Esophagus muscularis mucosa (tissue), 4 donors: ENCODE measurements at regions not wholly inside any gene's neighbourhood (a gene's known extent, or its start where the extent isn't known, plus 50 kb on each side); places are given as distances from the start of the nearest gene placed in this dataset.
A peak's percentile ranks its signal among the peaks of the same experiment; 100 is the strongest.

Experiments used
- DNase-seq: peaks from one replicate; pipeline ENCODE4 v3.0.0-alpha.2; 2017; ENCODE audit errors: extremely low spot score
- H3K27ac ChIP-seq, 4 donors: fragments of 200-600 bp; sonication (generic); replicated peaks in 1 of 4; 1 replicate in 3 of 4; 2 replicates in 1 of 4; pipeline ENCODE4 v1.5.1; 2016 to 2019; ENCODE audit warnings: mild to moderate bottlenecking in 1 of 4
- H3K27me3 ChIP-seq, 4 donors: fragments of 200-600 bp; sonication (generic); one replicate each; pipeline versions ENCODE4 v1.5.1 to v1.6.0; 2016 to 2019
- H3K36me3 ChIP-seq, 4 donors: fragments of 200-600 bp; sonication (generic); one replicate each; pipeline ENCODE4 v1.5.1; 2016 to 2019
- H3K4me1 ChIP-seq, 4 donors: fragments of 200-600 bp; sonication (generic); one replicate each; pipeline ENCODE4 v1.5.1; 2016 to 2019
- H3K4me3 ChIP-seq, 4 donors: fragments of 200-600 bp; sonication (generic); 1 replicate in 2 of 4; 2 replicates in 2 of 4; pipeline ENCODE4 v1.5.1; 2016 to 2019; ENCODE audit warnings: mild to moderate bottlenecking in 4 of 4, moderate library complexity in 1 of 4
- H3K9me3 ChIP-seq, 4 donors: fragments of 200-600 bp; sonication (generic); 1 replicate in 3 of 4; 2 replicates in 1 of 4; pipeline ENCODE4 v1.5.1; 2016 to 2019
- CTCF ChIP-seq, 3 experiments: fragments of 200-600 bp in 2 of 3; fragments of 450-650 bp in 1 of 3; sonication (generic) in 2 of 3; IDR thresholded peaks; one replicate each; pipeline ENCODE4 v1.5.1; 2017 to 2019; ENCODE audit warnings: antibody characterized with exemption in 3 of 3, mild to moderate bottlenecking in 2 of 3, moderate library complexity in 1 of 3
- EP300 ChIP-seq: sonication (generic); formaldehyde crosslinking; IDR thresholded peaks from one replicate; pipeline ENCODE4 v1.6.1; 2017; ENCODE audit warnings: antibody characterized with exemption
- POLR2A ChIP-seq: fragments of 450-650 bp; IDR thresholded peaks from one replicate; pipeline ENCODE4 v1.6.1; 2017; ENCODE audit warnings: antibody characterized with exemption, moderate library complexity, mild to moderate bottlenecking, low read depth
- POLR2AphosphoS5 ChIP-seq, 2 donors: sonication (generic); formaldehyde crosslinking; IDR thresholded peaks; one replicate each; pipeline ENCODE4 v1.6.1; 2017; ENCODE audit warnings: antibody characterized with exemption in 2 of 2
- WGBS: methylation state at CpG from one replicate; pipeline ENCODE4 v1.1.5; 2018; 5-methylcytosine and 5-hydroxymethylcytosine counted together
- intact Hi-C: fragments of 100-400 bp; cut with DNase I; formaldehyde crosslinking; loops from one replicate; pipeline ENCODE4 v1.15.1; 2023

GRCh38 chr10:101291331-101292193 lies 62.3 kb upstream of the LBX1 start:
- Histone ChIP-seq H3K27me3 (peaks cover 0 to 100% (median 25%) of the 10 kb centered on the region in 4 donors), H3K9me3 (no peaks in the 10 kb centered on the region), H3K27ac (no peak overlapping the region), H3K36me3 (no peaks in the 10 kb centered on the region), H3K4me3 (peak overlapping the region; percentile 60 to 69 (median 62)), H3K4me1 (peaks cover 18 to 24% (median 23%) of the 10 kb centered on the region in 4 donors)
- no peak for DNase-seq
- TF ChIP-seq CTCF (IDR thresholded peaks at IDR 0.05) (peak; percentile 42 to 61 (median 60)), POLR2AphosphoS5 (IDR thresholded peaks at IDR 0.05) (no peak)
- intact Hi-C loops = loop anchor here (5.0 kb wide), 1 partner anchor 74 kb away; no protein-coding TSS in a partner anchor
- 5% methylated on average over 36 of the region's 69 CpGs for WGBS

- intact Hi-C loops = loop anchor here (5.0 kb wide), 1 partner anchor 75 kb away; no protein-coding TSS in a partner anchor
- Histone ChIP-seq H3K27me3 (peaks cover 0 to 100% (median 22%) of the 10 kb centered on the region in 4 donors), H3K4me3 (peak overlapping the region; percentile 60 to 69 (median 62)), H3K27ac (no peak overlapping the region), H3K36me3 (no peaks in the 10 kb centered on the region), H3K4me1 (peaks cover 18 to 24% (median 23%) of the 10 kb centered on the region in 4 donors), H3K9me3 (no peaks in the 10 kb centered on the region)
- TF ChIP-seq EP300 = no peak
- no peak for TF ChIP-seq CTCF (IDR thresholded peaks at IDR 0.05)
- TF ChIP-seq POLR2A = no peak
- TF ChIP-seq POLR2AphosphoS5 (IDR thresholded peaks at IDR 0.05) = no peak
- under 1% methylated on average over 19 of the region's 65 CpGs for WGBS
- no peak for DNase-seq
These were observed 61.6 kb upstream of the BTRC start for GRCh38 chr10:101292194-101293006.

DNA sequence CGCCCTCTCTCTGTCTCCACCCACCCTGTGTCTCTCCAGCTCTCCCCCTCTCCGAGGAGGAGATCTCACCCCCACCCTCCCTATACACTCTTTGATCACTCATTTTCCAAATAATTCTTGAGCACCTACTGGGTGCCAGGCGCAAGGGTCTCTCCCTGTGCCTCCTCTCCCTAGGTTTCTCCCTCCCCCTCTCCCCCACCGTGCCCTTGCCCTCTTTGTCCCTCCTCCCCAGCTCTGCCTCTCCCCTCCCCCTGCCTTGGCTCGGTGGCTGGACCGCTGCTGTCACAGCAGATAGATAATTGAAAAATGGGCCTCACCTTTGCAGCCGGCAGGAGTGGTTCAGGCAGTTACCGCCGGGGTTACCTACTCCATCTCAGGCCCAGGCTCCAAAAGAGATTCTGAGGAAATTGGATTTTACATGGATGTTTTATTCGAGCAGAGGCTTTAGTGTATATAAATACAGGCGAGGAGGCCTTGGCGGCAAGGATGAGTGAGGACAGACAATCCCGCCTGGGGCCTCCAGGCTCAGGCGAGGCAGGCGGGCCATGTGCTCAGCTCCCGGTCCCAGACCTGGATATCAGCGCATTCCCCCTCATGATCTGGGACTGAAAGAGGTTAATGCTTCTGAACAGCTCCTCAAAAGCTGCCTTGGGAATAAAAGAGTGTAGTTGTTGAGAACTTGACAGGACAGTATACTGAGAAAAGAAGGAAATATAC lies 60.8 kb upstream of the BTRC start:
- Histone ChIP-seq H3K9me3 (no peaks in the 10 kb centered on the region), H3K4me1 (peaks cover 21 to 30% (median 23%) of the 10 kb centered on the region in 4 donors), H3K27me3 (peaks cover 0 to 100% (median 24%) of the 10 kb centered on the region in 4 donors), H3K27ac (no peak overlapping the region), H3K36me3 (no peaks in the 10 kb centered on the region), H3K4me3 (peak overlapping the region in 3 of 4 donors; percentile 60 to 69 (median 61))
- intact Hi-C loops = loop anchor here (5.0 kb wide), 1 partner anchor 76 kb away; no protein-coding TSS in a partner anchor
- no peak for TF ChIP-seq CTCF (IDR thresholded peaks at IDR 0.05)
- TF ChIP-seq POLR2AphosphoS5 (IDR thresholded peaks at IDR 0.05) = no peak
- TF ChIP-seq EP300 = no peak
- no peak for TF ChIP-seq POLR2A
- no peak for DNase-seq
- WGBS = 53% methylated on average over 14 of the region's 17 CpGs

DNA sequence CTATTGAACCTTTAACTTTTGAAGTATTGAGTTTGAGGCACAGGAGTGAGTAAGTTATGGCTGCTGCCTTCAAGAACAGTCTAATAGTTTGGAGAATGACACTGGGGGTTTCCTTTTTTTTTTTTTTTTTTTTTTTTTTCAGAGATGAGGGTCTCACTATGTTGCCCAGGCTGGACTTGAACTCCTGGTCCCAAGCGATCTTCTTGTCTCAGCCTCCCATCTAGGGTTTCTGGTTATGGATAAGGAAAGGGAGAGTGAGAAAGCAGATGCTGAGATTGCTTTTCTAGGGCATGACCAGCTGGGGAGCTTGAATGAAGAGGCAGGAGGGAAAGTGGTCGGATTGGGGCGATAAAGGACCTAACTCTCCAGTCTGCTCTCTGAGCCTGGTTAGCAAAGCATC lies 59.9 kb upstream of the BTRC start:
- Histone ChIP-seq H3K27me3 (peaks cover 0 to 99% (median 24%) of the 10 kb centered on the region in 4 donors), H3K27ac (no peak overlapping the region), H3K9me3 (no peaks in the 10 kb centered on the region), H3K4me3 (no peak overlapping the region), H3K4me1 (peaks cover 22 to 30% (median 24%) of the 10 kb centered on the region in 4 donors), H3K36me3 (no peaks in the 10 kb centered on the region)
- no peak for DNase-seq
- WGBS = 95% methylated on average over 3 of the region's 3 CpGs
- TF ChIP-seq POLR2AphosphoS5 (IDR thresholded peaks at IDR 0.05) = no peak
- intact Hi-C loops = loop anchor here (5.0 kb wide), 1 partner anchor 77 kb away; no protein-coding TSS in a partner anchor
